HuH-7 (cell line): ENCODE measurements at regions not wholly inside any gene's neighbourhood (a gene's known extent, or its start where the extent isn't known, plus 50 kb on each side); places are given as distances from the start of the nearest gene placed in this dataset.
"Not testable (repeated sequence)": the region's sequence is repeated elsewhere in the genome, so short reads cannot be mapped to it uniquely, and the experiment has no call there.

Experiments
- DNase-seq: peaks from one replicate; pipeline ENCODE4 v3.0.0; 2011; ENCODE audit warnings: low spot score

DNA sequence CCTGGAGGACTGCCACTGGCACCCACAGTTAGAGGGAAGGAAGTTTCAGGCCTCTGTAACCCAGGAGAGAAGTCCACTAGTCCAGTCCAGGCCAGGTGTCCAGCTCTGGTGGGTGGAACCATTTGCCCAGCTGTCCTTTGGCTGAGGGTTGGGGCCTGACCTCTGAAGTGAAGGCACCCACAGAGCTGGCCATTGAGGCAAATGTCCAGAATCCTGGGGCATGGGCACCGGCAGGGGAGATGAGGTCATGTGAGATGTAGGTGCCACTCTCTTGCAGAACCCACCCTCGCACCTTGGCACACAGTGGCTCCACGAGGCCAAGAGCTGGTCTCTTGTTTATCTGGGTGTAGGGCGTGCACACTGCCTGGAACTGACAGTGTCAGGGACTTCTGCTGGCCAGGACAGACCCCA is 162.8 kb downstream of the SMAD6 start:
- no peak for DNase-seq

DNA sequence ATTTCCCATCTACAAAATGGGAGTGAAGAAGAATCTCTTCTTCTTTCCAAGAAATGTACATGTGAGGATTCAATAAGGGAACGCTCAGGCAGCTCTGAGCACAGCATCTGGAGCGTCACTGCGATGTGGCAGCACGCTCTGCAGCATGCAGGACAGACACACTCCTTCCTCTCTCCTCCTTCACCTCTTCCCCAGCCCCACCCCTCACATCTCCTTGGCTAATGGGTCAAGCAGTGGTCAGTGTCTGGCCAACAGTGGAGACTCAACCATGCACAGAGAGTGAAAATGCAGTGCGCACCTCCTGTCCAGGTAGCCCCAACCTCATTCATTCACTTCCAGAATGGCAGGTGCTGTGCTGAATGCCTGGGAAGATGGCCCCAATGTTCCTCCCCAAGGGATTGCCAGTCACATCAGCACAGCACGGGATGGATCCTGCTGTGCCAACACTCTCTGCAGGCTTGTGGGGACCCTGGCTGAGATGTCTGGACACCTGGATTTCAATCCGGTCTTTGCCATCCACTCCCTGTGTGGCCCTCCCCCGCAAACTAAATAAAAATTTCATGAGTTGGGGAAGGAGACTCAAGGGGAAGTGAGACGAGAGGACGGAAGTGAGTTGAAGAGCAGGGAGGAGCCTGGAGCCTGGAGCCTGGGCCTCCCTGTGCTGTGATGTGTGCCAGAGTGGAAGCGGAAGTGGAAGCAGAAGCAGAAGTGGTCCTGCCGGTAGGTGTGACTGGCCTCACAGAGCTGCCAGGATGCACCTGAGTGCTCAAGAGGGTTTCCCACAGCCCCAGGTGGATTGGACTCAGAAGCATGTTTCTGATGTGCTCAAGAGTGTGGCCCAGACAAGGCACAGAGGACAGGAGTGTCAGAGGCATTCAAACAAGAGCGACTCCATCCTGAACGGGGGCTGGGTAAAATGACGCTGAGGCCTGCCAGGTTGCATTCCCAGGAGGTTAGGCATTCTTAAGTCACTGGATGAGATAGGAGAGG is 163.9 kb downstream of the SMAD6 start:
- no peak for DNase-seq

DNA sequence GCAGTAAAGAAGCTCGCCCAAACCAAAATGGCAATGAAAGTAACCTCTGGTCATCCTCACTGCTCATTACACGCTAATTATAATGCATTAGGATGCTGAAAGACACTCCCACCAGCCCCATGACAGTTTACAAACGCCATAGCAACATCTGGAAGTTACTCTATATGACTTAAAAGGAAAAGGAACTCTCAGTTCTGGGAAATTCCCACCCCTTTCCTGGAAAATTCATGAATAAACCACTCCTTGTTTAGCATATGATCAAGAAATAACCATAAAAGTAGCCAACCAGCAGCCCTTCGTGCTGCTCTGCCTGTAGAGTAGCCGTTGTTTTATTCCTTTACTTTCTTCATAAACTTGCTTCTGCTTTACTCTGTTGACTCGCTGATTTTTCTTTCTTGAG is 164.6 kb downstream of the SMAD6 start:
- no peak for DNase-seq

DNA sequence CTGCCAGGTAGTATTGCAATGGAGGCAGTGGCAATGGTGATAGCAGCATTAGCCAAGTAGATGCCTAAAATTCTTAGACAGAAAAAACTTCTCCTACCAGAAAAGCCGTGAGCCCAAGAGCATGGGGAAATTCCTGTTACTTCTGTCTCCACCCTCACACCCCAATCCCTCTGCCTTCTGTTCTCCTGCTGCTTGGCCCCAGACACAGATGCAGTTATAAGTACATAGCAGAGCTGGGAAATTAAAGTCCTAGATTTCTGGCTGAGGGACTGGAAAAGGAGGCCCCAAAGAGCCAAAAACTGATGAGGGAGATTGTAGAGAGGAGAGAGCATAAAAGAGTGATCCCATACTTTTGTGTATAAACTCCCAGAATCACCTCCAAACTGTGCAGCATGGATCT is 166.9 kb downstream of the SMAD6 start:
- no peak for DNase-seq

DNA sequence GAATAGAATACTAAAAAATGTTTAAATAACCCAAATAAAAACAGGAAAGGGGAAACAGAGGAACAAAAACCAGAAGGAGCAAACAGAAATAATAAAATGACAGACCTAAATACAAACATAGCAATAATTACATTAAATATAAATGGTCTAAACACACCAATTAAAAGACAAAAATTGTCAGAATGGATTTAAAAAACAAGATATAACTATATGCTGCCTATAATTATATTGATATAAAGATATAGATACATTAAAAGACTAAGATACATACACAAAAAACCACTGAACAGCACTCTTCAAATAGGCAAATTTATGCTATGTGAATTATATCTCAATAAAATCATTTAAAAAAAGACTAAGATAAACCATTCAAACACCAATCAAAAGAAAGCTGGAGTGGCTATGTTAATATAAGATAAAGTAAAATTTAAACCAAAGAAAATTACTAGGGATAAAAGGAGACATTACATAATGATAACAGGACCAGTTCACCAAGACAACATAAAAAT is 168.9 kb downstream of the SMAD6 start:
- DNase-seq = no peak

DNA sequence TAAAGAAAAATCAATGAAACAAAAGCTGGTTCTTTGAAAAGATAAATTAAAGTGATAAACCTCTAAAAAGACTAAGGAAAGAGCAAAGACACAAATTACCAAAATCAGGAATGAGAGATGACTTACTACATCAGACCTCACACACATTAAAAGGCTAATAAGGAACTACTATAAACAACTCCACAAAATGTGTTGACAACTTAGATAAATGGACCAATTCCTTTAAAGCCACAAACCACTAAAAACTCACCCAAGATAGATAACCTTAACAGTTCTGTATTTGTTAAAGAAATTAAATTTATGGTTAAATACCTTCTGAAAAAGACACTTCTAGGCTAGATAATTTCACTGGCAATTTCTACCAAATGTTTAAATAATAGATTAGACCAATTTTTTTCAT is 170.4 kb downstream of the SMAD6 start:
- DNase-seq = no peak

DNA sequence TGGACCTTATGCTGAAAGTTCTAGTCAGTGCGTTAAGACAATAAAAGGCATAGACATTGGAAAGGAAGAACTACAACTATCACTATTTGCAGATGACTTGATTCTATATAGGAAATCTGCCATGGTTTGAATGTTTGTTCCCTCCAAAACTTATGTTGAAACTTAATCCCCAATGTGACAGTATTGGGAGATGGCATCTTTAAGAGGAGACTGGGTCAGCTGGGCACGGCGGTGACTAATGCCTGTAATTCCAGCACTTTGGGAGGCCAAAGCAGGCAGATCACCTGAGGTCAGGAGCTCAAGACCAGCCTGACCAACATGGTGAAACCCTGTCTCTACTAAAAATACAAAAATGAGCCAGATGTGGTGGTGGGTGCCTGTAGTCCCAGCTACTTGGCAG is 171.3 kb downstream of the SMAD6 start:
- not testable (repeated sequence) for DNase-seq

DNA sequence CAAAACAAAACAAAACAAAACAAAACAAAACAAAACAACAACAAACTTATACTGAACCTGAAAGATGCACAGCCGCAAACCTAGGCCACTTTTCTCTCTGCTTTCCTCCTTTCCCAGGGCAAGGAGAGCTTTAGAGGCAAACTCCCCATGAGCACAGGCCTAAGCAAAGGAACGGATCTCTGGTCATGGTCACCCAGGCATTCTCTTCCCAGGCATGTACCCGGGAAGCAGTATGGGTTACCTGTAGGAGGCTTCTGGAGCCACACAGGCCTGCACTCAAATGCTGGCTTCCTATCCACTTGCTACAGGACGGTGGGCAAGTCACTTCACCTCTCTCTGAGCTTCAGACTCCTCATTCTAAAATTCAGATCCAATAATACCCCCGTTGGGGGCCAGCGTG is 171.8 kb downstream of the SMAD6 start:
- DNase-seq = no peak

DNA sequence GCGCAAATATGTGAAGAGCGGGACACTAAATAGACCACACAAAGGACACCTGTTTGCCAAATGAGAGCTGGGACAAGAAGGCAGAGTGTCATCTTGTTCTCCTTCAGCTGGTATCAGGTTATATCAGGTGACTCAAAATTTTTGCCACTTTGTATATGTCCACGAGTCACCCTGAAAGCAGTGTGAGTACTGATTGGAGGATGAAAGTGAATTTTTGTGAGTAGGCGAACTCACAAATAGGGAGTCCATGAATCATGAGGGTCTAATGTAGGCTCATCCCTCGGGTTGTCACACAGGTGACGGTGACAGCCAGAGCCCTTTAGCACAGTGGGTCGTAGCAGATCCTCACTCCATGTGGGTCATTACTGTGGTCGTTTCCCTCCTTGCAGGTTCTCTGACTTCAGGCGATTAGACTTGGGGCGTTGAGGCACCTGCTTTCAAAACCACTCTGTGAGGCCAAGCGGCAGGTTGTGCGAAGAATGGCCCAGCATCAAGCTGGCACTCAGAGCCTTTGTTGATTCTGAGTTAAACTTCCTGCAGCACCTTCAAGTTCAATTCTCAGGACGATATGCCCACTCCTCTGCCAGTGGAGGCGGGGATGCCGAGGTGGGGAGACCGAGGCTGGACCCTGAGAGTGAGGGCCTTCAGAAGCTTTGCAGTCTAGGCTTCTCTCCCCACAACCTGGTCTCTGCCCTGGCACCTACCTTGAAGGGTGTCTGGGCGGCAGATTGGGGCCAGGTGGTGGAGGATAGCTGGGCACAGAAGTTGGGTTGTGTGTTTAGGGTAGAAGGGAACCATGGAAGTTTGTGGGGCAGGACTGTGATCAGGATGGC is 173.8 kb downstream of the SMAD6 start:
- no peak for DNase-seq

DNA sequence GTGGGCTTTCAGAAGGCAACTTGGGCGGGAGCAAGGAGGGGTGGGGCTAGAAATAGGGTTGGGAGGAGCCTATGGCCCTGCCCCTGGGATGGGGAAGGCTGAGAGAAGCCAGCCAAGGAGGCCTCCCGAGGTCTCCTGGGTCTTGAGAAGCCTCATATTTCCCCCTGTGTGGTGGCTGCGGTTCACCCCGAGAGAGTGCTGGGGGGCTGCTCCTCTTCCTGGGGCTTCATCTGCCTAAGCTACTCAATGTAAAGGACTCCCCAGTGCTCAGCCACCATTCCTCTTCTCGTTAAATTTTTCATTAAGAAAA is 174.3 kb downstream of the SMAD6 start:
- DNase-seq = no peak

DNA sequence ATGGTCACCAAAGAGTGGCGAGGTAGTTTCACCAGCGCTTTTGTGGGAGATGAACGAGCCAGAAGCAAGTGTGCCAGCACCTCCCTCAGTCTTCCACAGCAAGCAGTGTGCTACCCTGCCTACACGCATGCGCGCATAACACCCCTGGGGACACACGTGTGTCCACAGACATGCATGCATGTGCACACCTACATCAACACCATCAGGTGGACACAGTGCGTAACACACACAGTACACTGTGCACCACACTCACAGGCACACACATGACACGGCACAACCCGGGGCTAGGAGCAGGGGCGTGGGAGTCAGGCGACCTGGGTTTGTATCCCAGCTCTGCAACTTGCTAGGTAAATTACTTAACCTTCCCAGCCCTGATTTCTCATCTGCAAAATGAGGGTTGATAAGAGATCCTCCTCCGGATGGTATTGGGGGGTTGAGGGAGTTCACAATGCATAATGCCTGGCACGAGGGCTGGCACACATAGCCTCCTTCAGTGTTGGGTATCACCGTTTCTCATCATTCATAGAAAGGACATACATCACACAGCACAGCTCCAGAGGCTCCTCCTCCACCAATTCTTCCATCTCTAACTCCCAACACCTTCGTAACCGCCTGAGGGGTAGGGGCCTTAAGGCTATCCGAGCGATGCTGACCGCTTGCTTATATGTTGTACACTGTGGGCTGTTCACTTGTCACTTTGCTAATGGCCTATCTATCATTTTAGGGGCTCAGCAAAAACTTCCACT is 174.9 kb downstream of the SMAD6 start:
- DNase-seq = no peak

DNA sequence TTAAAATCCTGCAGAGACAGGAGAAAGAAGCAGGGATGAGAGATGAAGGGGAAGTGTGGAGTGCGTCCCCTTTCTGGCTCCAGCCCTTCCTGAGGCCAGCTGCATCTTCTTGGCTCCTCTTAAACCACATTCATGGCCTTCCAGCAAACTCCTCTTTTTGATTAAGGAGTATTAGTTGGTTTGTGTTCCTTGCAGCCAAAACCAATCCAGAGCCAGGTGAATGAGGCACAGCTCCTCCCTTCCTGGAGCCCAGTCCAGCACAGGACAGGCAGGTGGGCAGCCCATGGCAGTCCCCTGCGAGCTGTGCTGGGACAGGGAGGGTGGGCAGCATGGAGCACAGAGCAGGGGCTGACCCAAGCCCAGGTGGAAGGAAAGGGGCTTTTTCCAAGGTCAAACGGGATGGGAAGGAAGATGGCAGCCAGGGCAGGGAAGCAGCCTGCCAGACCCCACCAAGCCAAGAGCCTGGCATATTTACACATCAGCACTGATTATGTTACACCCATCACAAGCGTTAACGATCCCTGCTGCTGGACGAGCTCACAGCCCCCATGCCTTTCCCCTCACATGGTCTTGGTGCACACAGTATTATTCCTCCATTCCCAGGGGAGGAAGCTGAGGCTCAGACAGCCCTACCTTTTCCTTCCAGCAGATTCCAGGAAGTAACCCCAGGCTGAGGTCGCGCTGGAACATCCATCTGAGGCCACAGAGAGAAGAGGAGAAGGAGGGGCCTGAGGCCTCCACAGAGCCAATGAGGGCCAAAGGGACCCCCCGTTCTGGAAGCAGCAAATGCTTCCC is 175.6 kb downstream of the SMAD6 start:
- DNase-seq = no peak

DNA sequence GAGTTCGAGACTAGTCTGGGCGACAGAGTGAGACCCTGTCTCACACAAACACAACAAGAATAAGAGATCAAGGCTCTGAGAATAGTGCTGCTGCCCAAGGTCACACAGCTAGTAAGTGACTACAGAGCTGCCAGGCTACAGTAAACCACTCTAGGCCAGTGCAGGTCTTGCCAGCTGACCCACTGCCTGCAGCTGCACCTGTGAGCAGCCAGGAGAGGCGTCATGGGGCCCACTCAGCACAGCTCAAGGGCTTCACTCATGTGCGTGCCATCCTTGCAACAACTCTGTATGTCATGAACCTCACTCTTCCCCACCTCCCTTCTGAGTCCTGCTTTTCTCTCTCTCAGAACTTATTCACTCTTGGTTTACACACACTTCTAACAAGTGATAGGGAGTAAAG is 176.7 kb downstream of the SMAD6 start:
- DNase-seq = no peak

DNA sequence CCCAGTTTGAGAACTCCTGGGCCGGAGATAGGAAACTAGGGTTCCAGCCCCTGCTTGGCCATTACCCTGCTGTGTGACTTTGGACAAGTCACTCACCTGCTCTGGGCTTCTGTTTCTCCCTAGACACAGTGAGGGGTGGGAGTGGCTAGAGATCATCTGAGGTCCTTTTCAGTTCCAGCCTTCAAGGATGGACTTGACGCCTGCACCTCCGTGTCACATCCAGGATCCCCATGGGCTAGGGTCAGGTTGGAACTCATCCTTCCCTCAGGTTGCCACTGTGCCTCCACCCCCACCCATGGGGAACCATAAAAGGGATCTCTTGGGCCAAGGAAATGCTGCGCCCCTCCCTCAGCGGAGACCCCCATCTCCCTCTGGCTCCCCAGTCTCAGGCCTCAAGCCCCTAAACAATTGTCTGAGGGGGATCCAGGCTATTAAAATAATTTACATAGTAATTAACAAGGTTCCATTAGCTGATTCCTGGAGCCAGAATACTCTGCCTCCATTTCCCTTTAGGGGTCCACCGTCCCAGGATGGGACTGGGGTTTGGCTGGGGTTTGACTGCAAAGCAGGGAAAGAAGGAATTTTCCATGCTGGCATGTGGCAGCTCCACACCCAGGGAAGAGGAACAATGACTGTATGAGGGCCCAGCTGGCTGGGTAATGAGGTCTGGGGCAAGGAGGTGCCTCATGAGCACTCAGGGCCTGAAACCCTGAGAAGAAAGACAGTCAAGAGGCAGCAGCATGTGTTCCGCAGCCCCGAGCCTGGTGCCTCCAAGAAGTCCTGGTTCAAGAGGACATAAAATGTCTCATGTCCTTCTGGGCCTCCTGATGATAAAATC is 177.7 kb downstream of the SMAD6 start:
- DNase-seq = no peak

DNA sequence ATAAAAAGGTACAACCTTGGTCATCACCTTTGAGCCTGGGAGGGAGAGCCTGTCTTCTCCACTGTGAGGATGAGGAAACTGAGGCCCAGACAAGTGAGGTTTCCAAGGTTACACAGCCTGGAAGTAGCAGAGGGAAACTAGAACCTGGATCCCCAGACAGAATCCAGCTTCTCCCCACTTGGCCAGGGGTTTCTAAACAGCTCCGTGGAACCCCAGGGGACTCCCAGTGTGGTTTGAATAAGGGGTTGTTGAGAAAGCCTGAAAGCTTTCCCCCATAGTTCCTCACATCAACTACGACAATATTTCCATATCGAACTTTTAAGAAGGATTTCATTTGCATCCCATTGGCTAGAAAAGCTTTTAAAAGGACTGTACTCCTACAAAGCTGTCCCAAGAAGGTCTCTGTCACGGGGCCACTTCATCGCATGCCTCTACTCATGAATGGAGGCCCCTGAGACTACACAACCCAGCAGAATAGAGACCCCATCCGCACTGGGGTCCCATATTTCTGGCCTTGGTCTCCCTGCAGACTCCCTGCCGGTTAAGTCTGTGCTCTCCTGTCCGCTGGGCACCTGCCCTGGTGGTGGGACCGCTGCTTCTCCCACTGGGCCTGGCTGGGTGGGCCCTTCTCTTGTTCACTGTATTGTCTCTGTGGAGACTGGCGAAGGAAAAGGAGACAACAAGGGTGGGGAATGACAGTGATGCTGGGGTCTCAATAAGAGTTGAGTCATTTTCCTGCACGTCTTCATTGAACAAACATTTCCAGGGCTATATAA is 178.5 kb downstream of the SMAD6 start:
- no peak for DNase-seq

DNA sequence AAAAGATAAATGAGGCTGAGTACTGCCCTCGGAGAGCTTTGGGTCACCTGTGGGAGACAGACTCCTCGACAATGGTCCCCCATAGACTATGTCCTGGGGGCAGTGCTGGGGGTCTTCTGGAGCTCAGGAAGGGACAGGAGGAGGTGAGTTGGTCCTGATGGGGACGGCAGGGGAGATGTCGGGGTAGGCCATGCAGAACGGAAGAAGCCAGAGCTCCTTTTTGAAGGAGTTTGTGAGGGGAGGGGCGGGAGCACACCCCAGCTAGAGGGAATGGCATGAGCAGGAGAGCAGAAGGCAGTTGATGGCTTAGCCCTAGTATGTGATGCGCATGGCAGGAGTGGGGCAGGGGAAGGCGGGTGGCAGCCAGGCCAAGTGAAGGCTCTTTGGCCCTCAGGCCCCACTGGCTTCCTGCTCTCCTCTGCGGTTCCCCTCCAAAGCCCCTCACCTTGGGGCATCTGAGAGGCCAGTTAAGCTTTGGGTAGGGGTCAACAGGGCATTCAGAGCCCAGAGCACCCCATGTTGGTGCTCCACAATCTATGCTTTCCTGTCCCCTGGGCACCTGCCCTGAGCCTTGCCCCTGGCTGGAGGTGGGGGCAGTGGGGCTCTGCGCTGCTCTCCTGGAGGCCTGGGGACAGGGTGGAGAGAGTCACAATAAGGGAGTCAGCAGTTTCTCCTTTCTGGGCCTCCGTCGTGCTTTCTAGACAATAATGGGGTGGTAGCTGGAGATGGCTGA is 179.3 kb downstream of the SMAD6 start:
- DNase-seq = no peak

DNA sequence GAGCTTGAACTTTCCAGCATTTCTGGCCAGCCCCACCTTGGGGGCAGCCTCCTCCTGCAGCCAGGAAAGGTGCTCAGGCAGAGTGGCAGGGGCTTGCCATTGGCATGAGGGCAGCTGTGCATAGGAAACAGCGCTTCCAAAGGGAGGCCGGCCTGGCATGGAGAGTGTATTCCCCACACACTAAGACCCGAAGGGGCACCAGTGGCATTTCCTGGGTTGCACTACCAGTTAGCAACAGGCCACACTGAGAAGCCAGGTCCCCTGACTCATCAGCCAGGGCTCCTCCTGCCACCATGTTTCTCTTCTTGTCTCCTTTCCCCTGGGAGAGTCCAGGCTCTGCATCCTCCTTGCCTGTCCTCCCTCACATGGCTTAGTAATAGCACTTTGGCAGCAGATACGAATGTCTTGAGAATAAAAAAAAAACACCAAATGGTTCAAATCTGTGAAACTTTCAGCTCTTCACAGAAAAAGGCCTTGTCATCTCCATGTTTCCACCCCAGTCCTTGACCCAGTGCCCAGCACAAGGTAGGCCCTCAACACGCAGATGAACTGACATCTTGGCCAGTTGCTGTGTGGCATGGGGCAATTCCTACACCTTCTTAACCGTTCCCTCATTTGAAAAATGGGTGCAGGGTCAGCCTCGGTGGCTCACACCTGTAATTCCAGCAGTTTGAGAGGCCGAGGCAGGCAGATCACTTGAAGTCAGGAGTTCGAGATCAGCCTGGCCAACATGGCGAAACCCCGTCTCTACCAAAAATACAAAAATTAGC is 180.4 kb downstream of the SMAD6 start:
- DNase-seq = no peak

DNA sequence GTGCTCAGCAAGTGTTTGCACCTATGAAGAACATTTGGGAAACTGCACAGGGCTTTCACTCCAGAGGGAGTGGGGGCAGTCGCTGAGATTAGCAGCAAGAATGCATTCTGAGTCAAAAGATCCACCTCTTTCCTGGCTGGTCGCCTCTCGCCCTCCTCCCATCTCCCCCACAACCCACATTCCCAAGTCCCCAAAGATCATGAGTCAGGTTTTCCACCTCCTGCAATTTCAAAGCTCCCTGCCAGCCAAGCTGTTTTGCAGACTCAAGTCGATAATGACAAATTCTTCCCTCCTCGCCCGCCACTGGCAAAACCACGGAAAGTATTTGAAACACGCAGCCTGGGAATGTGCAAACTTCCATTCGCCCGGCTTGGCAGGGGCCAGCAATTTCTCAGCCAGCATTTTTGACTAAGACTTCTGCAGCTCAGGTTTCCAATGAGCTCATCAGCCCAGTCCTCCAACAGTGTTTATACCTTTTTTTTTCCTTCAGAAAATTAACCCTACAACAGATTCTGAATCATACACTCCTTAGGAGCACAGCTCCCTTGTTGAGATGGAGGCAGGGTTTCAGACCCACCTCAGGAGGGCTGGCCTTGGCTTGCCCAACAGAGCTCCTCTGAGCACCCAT is 181.4 kb downstream of the SMAD6 start:
- DNase-seq = no peak
